ENCODE measurements at regions not wholly inside any gene's neighbourhood (a gene's known extent, or its start where the extent isn't known, plus 50 kb on each side); places are given as distances from the start of the nearest gene placed in this dataset.

DNA sequence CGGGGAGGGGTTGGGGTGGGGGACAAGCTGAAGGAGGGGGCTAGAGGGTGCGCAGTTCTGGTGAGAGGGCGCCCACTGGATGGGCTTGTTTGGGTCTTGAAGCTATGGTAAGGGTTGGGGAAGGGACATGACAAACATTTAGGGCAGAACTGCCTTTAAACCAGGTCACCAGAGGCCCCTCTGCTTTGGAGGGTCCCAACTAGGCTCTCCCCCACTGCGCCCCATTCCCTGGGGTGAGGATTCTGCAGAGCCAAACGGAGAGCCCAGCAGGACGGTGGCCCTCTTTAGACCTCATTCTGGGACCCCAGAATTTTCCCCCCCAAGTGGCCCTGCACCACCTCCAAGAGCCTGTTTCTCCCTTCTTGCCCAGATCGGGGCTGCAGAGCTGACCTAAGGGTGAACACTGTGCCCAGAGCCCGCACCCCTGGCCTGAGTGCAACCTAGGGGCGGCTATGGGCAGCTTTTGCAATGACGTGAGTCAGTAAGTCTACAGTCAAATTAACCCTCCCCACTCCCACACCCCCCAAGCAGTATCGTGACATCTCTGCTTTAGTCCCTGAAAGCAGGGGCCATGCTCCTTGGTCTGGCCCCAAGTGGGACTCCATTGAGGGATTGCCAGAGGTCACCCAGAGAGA lies 593.8 kb downstream of the MATN1 start:
- no peak for DNase-seq (ENCODE audit: low read depth, low spot score)

DNA sequence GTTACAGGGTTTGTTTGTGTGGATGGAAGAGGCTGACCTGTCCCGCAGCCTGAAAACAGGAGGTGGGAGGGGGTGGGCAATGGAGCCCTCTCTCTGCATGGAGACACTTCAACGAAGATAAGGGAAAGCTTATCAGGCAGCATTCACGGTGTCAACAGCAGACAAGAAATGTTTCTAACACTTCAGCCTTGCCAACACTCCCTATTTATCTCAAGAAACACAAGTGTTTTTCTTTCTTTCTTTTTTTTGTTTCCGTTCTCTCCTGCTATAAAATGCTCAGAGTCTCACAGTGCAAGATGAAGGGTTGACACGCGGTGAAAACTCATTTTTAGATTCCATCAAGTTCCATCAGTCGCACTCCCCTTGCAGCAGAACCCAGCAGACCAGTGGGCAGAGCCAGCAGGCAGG lies 594.4 kb downstream of the MATN1 start:
- no peak for DNase-seq (ENCODE audit: low read depth, low spot score)

DNA sequence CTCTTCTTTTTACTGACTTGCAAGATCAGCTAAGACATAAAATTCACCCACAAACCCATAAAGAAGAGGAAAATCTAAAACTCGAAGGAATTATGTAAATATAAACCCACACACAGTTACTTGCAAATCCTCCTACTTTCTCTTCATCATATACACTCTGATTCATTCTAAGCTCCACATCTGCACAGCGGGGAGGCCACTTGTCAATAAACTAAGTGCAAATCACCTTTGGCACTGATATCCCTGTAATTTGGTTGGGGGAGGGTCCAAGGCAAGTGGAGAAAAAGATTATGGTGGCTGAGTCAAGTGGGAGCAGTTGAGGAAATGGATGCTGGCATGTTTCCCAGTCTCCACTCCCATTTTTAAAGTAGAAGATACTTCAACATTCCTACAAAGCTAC lies 596.5 kb downstream of the MATN1 start:
- DNase-seq (ENCODE audit: low read depth, low spot score), result no peak

DNA sequence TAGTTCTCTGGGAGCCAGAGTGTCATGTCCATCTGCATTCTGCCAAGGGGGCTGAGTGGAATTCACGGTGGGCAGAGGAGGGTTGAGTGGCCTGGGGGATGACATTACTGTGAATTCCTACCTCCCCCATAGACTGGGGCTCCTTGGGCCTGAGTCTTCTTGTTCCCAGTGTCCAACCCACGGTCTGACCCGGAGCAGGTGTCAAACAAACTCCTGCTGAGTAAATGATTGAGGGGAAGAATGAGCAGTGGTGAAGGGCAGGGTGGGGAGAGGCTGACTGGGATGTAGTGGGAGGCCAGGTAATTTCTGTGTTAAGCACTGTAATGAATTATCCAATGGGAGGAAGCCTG lies 597.6 kb downstream of the MATN1 start:
- no peak for DNase-seq (ENCODE audit: low read depth, low spot score)

DNA sequence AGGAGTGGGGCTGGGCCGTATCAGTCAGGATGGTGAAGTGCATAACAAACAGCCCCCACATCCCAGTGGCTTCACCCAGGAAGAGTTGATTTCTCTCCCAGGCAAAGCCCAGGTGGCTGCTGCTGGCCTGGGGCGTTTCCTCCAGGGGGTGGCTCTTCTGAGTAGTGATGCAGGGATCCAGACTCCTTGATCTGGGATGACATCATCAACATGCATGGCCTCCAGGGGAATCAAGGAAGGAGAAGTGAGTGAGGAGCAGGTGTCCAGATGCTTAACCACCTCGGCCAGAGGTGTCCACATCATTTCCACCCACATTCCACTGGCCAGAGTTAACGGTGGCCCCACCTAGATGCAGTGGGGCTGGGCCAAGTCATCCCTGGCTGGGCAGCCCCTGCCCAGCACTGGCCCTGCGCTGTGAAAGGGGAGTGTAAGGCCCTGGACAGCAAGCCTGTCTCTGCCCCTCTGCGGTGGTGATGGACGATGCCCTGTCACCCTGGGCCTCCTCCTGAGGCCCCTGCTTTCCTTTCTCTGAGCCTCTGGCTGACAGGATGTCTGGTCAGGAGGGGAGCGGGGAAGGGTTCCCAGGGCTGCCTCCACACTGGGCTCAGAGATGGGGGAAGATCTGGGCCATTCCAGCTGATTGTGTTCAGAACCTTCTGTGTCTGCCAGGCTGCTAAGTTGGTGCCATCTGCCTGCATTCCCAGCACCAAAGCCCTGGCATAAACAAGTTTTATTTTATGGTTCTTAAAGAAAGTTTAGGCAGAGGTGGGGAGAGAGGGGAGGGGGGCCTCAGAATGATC lies 598.2 kb downstream of the MATN1 start:
- no peak for DNase-seq (ENCODE audit: low read depth, low spot score)

DNA sequence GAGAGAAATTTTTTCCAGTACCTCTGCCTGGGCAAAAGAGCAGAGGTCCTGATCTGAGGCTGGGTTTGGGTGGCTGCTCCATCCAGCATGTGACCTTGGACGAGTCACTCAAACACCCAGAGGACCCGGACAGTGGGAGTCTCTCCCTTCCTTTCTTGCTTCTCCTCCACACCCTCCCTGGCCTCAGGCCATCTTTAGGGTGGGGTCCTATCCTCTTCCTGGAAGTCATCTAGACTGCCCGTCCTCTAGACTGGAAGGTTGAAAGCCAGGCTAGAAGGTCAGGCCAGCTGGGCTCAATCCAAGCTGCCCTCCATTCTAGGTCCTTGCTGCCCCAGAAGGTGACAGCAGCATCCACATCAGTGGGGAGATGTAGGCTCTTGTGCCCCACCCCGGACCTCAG lies 599.5 kb downstream of the MATN1 start:
- DNase-seq (ENCODE audit: low read depth, low spot score), result no peak

DNA sequence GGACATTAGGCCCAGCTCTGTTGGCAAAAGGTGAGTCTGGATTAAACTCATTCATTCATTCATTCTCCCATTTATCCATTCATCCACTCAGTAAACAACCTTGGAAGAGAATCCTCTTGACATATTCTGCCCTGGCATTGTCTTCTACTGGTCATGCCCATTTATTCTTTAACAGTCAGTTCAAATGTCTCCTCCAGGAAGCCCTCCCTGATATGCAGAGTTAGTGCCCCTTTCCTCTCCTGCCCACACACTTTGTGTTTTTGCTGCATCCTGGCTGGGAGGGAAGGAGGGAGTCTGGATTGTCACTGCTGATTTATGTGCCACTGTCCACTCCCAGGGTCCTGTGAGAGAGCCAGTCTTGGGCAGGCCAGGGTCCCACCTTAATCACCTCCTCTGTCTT lies 600.3 kb downstream of the MATN1 start:
- no peak for DNase-seq (ENCODE audit: low read depth, low spot score)

DNA sequence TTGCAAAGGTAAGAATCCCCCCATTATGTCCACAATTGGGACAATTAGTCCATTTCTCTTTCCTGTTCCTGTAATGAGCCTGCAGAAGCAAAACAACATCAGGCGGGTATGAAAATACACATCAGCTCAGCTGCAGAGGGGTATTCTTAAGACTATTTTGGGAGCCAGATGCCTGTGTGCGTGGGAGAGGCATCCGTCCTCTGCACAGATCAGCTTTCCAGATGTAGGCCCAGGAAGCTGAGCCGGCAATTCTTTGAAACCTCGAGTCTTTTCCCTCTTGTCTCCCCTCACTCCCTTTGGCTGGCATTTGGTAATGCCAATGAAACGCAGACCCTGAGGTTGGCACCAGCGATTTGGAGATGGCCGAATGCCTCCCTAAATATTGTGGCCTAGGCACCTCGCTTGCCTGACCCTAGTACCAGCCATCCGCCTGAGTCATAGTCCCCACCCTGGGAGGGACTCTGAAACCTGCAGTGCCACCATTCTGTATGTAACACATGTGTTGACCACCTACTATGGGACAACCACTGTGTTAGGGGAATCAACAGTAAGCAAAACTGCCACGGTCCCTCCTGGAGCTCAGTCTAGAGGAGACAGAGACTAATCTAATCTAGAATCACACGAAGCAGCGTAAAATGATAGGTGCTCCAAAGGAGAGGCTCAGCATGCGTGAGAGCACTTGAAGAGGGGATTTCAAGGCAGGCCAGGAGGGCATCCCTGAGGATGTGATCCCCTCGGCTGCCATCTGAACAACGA lies 603.0 kb downstream of the MATN1 start:
- DNase-seq (ENCODE audit: low read depth, low spot score), result no peak

DNA sequence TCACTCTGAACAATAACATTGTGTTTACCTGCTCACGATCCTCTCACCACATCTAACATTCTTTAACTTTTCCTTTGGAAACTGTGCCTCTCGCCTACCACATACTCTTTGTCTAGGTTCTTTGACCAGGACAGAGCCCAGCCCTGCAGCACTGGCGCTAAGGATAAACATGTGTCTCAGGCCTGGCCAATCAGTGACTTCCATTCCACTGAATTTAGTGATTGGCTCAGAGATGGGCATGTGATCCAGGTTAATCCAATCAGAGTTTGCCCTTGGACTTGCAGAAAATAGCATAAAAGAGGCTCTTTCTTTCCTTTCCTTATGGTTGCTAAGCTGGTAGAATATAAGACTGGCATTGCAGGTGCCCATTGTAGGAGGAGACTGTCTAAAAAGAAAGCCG lies 605.7 kb downstream of the MATN1 start:
- no peak for DNase-seq (ENCODE audit: low read depth, low spot score)

DNA sequence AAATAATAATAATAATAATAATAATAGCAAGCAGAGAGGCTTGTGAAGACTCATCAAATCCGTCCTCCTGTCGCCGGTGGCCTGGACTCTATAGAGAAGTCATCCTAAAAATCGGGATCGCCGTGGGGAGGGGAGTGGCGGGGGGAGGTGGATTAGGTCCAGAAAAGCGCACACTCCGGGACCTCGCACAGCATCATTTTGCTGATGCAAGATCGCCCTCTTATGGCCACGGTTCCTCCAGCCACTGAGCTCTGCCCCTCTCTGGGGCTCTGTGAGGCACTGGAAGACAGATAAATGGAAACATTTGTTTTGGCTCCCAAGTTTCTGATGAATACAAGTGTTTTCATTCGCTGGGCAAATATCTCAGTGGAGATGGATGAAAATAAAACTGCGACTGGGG lies 612.0 kb downstream of the MATN1 start:
- peak; percentile 38 for DNase-seq (ENCODE audit: low read depth, low spot score)

DNA sequence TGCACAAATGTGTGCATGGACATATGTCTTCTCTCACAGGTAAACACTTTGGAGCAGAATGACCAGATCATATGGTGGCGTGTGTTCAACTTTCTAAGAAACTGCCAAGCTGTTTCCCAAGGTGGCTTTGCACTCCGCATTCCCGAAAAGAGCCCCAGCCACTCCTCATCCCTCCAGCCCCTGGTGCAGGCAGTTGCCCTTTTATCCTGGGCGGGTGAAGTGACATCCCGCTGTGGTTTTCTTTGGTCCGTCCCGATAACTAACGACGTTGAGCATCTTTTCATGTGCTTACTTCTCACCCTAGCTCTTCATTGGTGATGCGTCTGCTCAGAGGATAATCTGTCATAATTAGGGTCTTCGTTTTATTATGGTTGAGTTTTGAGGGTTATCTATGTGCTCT lies 612.5 kb downstream of the MATN1 start:
- DNase-seq (ENCODE audit: low read depth, low spot score), result no peak

DNA sequence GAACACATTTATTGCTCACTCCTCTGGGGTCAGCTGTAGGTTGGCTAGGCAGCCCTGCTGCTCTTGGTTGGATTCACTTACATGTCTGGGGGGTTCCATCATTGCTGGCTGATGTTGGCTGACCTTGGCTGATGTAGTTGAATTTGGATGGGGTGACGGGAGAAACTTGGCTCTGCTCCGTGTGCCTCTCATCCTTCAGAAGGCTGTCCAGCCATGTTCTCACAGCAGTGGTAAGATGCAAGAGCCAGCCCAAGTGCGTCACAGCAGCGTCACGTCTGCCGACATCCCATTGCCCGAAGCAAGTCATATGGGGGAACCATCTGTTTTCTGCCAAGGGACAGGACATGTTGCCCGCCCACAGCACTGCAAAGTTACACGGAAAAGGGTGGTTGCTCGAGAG lies 613.5 kb downstream of the MATN1 start:
- no peak for DNase-seq (ENCODE audit: low read depth, low spot score)

DNA sequence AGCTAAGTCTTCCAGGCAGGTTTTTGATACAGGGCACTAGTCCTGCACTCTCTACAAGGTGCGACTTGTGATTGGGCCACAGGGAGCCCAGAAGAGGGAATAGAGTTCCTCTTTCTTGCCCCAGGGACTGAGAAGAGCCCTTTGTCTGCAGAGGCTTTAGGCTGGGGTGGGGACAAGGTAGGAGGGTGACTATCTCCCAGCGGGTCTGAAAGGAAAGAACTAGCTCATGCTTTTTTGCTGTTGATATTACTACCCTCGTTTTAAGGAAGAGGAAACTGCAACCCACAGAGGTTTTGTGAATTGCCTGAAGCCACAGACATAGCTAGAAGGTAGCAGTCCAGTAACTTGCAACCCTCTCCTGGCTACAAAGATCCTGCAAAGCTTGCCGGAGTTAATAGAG lies 615.2 kb downstream of the MATN1 start:
- no peak for DNase-seq (ENCODE audit: low read depth, low spot score)

DNA sequence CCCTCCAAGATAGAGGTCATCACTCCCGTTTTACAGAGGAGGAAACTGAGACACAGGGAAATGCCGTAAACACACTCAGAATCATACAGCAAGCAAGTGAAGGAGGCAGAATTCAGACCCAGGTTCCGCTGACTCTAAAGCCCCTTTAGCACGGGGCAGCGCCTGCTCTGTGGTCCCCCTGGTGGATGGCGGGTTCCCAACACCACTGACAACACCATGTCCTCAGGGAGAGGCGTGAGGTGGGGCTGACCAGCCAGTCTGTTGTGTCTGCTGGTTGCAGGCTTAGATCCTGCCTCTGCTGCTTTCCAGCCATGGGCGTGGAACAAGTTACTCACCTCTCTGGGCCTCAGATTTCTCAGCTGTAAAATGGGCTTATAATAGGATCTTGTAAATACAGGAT lies 617.3 kb downstream of the MATN1 start:
- DNase-seq (ENCODE audit: low read depth, low spot score), result peak; percentile 30

DNA sequence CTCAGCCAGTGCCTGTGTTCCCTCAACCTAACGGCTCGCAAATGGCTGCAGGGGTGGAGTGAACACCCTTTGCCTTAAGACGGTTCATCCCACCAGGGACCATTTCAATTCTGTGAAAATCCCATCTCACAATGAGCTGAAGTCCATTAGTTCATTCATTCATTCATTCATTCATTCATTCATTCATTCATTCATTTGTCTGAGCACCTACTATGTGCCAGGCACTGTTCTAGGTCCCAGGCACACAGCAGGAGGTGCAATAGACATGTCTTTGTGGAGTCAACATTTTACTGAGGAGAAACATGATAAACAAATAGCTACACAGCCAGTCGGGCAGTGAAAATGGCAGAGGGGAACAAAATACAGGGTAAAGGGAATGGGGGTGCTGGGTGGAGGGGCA lies 618.8 kb downstream of the MATN1 start:
- DNase-seq (ENCODE audit: low read depth, low spot score), result no peak

DNA sequence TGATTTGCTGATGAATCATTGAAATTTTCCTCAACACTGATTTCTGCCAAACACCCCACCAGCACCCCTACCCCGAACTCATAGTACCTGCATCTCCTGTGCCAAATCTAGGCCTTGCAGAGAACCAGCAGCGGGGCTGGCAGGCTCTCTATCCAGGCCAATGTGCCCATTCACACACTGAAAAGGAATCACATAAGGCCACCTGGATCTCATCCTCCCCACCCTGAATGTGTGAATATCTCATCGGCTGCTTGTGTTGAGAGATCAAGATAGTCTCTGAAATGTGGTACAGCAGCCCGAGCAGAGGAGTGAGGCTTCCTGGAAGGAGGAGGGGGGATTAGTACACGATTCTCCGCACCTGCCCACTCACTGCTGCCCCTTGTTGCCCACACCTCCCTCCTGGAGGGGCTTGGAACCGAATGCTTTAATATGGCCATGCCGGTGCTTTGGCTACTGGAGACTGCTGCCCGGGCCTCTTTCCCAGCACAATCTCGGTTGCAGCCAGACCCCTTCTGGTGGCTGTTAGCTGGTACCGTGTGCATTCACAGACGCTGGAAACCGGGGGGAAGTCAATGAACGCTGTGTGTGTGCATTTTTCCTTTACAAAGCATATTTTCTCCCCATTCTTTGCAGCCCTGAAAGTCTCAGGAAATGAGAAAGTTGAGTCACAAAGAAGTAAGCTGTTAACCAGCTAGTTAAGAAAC lies 619.5 kb downstream of the MATN1 start:
- DNase-seq (ENCODE audit: low read depth, low spot score), result no peak

DNA sequence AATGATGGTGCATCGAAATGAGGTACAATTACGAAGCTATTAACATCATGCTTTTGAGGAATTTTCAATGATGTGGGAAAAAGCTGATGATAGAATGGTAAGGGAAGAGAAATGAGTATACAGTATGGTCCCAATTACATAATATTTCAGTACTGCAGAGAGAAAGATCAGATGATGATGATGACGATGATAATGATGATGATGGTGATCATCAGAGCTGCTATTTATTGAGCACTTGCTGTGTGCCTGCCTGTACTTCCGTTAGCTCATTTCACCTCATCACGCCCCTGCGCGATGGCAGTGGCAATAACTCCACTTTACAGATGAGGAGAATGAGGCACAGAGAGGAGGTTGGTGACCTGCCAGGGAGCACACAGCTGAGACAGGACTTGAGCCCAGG lies 620.8 kb downstream of the MATN1 start:
- DNase-seq (ENCODE audit: low read depth, low spot score), result no peak

DNA sequence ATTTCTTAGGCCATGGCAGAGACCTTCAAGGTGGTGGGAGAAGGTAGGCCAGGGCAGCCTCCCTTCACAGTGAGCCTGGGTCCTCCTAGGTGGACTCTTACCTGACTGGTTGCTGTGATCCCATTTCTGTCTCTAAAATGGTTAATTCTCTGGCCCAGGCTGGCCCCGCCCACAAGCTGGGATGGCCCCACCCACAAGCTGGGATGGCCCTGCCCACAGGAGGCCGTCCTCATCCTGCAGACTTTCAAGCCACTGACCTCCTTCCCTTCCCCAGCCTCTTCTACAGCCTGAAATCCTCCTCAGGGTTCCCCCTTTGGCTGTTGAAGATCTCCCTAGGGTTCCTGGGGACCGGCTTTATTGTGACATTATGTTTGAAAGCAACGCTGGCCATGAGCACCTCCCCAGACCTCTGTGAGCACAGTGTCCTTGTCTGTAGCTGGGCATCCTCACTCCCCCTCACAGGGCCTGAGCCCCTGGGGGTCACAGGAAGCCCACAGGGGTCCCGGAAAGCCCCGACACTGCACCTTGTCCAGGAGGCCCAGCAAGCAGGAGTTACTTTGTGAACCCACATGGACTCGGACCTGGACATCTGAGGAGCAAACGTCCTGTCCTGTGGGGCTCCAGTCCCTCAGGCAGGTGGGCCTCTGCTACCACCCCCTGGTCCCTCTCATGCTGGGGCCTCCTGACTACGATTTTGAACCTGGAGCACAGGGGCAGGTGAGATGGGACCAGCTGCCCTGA lies 621.7 kb downstream of the MATN1 start:
- no peak for DNase-seq (ENCODE audit: low read depth, low spot score)

DNA sequence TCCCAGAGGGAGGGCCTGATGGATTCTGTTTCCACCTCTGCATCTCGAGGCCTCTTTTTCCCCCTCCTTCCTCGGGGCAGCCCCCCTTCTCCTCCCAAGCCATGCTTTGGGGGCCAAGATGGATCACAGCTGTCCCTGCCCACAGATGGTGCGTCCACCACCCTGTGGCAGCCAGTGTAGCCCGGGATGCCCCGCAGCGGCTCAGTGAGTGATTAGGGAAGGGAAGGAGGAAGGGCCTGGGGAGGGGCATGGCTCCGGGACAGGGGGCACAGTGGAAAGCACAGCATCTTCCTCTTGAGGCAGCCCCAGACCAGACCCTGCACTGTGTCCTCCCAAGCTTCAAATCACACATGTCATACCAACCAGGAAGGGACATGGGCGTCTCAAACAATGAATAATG lies 622.4 kb downstream of the MATN1 start:
- DNase-seq (ENCODE audit: low read depth, low spot score), result no peak

DNA sequence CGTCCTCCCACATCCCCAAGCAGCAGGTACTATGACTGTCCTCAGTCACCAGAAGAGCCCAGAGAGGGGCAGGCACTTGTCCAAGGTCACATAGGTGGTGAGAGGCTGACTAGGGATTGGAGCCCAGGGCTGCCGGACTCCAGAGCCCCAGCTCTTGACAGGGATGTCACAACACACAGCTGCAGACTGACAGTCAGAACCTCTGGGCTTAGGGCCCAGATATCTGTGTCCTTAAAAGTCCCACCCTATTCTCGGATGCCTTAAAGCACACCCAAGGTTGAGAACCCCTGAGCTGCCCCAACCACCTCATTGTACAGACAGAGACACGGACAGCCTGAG lies 622.9 kb downstream of the MATN1 start:
- no peak for DNase-seq (ENCODE audit: low read depth, low spot score)

DNA sequence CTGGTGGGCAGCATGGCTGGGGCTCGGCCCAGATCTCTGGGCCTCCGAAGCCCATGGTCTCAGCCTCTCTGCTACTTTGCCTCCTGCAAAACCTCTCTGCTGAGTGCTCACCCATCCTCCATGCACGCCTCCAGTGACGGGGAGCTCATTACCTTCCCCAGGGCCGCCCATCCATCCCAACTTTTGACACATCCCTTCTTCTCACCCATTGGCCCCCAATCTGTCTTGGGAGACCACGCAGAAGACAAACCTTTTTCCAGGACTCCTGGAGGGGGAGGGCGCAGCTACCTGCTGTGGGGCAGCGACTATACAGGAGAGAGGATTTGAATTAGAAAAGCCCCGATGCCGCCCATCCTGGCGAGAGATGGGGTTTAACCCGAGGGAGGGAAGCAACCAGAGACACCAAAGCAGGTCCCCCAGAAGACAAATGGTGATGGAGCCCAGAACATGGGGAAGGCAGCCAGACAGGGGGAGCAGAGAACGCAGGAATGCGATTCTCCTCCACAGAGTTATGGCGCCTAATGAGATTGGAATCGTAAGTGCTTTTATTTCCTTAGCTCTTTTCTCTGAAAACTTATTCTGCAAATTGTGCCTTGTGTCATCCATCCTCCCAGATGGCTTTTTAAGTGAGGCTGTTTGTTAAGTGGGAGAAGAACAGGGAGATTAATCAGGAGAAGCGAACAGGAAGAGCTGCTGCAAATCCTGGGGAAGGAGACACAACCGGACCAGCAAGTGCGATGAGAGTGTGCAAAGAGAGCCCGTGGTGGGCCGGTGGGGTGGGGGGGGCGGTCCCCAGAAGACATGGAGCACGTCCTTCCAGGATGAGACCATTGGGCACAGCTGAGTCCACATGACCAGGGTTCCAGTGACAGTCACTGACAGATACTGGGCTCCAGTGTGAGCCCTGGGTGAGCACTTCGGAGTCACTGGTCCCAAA lies 623.5 kb downstream of the MATN1 start:
- DNase-seq (ENCODE audit: low read depth, low spot score), result no peak

Data from iPS DF 19.7 (cell line).